ENCODE measurements at regions not wholly inside any gene's neighbourhood (a gene's known extent, or its start where the extent isn't known, plus 50 kb on each side); places are given as distances from the start of the nearest gene placed in this dataset.
A peak's percentile ranks its signal among the peaks of the same experiment; 100 is the strongest.

DNA sequence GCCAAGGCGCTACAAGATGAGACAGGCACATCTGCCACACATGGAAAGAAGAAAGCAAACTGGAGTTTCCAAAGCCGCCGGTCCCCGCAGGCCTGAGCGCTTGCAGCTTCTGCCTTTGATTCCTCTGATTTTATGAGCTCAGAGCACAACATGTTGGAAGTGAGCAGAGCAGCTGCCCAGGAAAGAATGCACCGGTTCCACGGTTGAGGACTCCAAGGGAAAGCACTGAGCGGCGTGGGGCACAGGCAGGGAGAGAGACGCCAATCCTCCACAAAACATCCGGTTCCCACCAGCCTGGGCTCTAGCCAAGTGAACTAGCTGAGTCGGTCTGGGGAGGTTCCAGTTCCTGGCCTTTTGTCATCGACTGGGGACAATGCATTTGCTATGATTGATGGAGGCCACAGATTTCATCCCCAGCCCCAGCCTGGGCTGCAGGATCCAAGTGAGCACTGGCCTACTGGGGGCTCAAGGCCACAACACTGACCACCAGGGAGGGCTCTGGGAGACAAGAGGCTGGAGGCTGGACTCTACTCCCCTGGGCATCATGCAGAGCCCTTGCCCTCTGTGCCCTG is 253.1 kb upstream of the IRF2BP2 start:
- Histone ChIP-seq H3K27ac (ENCODE audit: poor library complexity, severe bottlenecking) (no peak overlapping the region), H3K4me1 (ENCODE audit: insufficient read depth, poor library complexity, severe bottlenecking) (peaks cover 21% of the 10 kb centered on the region), H3K27me3 (ENCODE audit: insufficient read depth, poor library complexity, severe bottlenecking) (no peaks in the 10 kb centered on the region), H3K9me3 (ENCODE audit: severe bottlenecking) (no peaks in the 10 kb centered on the region), H3K36me3 (ENCODE audit: low read depth) (no peaks in the 10 kb centered on the region), H3K4me3 (ENCODE audit: severe bottlenecking) (no peak overlapping the region)
- DNase-seq (ENCODE audit: low spot score) (no peak), ATAC-seq (ENCODE audit: low read depth) (no peak)
- TF ChIP-seq, protein P1, sequence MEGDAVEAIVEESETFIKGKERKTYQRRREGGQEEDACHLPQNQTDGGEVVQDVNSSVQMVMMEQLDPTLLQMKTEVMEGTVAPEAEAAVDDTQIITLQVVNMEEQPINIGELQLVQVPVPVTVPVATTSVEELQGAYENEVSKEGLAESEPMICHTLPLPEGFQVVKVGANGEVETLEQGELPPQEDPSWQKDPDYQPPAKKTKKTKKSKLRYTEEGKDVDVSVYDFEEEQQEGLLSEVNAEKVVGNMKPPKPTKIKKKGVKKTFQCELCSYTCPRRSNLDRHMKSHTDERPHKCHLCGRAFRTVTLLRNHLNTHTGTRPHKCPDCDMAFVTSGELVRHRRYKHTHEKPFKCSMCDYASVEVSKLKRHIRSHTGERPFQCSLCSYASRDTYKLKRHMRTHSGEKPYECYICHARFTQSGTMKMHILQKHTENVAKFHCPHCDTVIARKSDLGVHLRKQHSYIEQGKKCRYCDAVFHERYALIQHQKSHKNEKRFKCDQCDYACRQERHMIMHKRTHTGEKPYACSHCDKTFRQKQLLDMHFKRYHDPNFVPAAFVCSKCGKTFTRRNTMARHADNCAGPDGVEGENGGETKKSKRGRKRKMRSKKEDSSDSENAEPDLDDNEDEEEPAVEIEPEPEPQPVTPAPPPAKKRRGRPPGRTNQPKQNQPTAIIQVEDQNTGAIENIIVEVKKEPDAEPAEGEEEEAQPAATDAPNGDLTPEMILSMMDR (IDR thresholded peaks at IDR 0.05; ENCODE audit: poor library complexity, severe bottlenecking) = no peak

DNA sequence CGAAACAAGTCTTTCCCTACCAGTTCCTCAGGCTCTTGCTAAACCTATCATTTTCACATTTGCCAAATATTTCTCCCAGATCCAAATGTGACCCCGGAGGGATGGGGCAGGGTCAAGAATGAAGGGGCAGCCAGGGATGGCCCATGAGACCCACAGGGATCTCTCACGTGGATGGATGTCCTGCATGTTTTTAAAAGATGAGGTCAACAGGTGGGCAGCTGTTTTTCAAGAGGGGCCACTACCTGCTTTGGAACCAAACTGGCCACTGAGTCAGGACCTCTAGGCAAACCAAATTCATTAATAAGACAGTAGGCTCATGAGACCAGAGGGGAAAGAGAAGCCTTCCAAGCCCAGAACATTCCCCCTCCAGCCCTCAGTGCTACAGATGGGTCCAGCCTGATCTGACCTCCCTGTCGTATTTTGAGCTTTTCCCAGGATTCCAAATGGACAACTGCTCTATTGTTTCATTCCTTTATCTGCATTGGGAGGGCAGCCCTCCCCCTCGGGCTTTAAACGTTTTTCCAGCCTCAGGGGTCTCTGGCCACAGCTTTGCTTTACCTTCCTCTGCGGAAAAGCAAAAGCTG is 252.5 kb upstream of the IRF2BP2 start:
- Histone ChIP-seq H3K4me1 (ENCODE audit: insufficient read depth, poor library complexity, severe bottlenecking) (peaks cover 21% of the 10 kb centered on the region), H3K27me3 (ENCODE audit: insufficient read depth, poor library complexity, severe bottlenecking) (no peaks in the 10 kb centered on the region), H3K36me3 (ENCODE audit: low read depth) (no peaks in the 10 kb centered on the region), H3K9me3 (ENCODE audit: severe bottlenecking) (no peaks in the 10 kb centered on the region), H3K27ac (ENCODE audit: poor library complexity, severe bottlenecking) (no peak overlapping the region), H3K4me3 (ENCODE audit: severe bottlenecking) (no peak overlapping the region)
- ATAC-seq (ENCODE audit: low read depth) (no peak), DNase-seq (ENCODE audit: low spot score) (no peak)
- TF ChIP-seq, protein P1 (IDR thresholded peaks at IDR 0.05; ENCODE audit: poor library complexity, severe bottlenecking) = no peak

DNA sequence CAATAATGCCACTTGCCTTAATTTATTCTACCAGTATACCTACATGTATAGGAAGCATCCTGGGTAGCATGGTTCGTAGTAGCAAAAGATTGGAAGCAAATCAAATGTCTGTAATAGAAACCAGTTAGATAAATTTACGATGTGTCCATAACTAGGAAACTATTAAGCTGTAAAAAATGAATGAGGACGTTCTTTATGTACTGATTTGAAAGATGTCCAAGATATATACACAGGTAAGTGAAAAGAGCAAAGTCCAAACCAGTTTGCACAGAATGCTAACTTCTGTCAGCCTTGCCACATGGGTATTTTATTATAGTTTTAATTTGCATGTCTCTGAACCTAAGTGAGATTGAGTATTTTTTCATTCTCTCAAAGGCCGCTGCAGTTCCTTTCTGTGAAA is 251.8 kb upstream of the IRF2BP2 start:
- Histone ChIP-seq H3K9me3 (ENCODE audit: severe bottlenecking) (no peaks in the 10 kb centered on the region), H3K27ac (ENCODE audit: poor library complexity, severe bottlenecking) (no peak overlapping the region), H3K36me3 (ENCODE audit: low read depth) (no peaks in the 10 kb centered on the region), H3K4me1 (ENCODE audit: insufficient read depth, poor library complexity, severe bottlenecking) (peaks cover 21% of the 10 kb centered on the region), H3K27me3 (ENCODE audit: insufficient read depth, poor library complexity, severe bottlenecking) (no peaks in the 10 kb centered on the region), H3K4me3 (ENCODE audit: severe bottlenecking) (no peak overlapping the region)
- TF ChIP-seq, protein P1 (IDR thresholded peaks at IDR 0.05; ENCODE audit: poor library complexity, severe bottlenecking) = no peak
- no peak for ATAC-seq (ENCODE audit: low read depth)
- DNase-seq (ENCODE audit: low spot score) = no peak

DNA sequence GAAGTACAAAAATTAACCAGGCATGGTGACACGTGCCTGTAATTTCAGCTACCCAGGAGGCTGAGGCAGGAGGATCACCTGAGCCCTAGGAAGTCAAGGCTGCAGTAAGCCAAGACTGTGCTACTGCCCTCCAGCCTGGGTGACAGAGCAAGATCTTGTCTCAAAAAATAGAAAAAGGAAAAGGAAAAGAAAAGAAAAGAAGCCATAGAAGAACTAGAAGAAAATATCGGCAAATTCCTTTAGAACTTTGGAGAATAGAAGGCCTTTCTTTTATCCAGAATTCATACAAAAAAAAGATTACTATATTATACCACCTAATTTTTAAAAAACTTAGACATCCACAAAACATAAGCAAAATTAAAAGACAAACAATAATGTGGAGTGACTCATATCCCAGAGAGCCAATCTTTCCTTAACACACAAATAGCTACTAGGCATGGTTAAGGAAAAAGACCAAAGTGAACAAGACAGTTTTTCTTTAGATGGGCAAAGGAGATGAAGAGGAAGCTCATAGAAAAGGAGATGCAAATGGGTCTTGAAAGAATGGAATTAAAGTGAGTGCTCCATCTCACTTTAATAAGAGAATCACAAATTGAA is 251.1 kb upstream of the IRF2BP2 start:
- H3K9me3 ChIP-seq (ENCODE audit: severe bottlenecking) = no peaks in the 10 kb centered on the region
- H3K27me3 ChIP-seq (ENCODE audit: insufficient read depth, poor library complexity, severe bottlenecking) = no peaks in the 10 kb centered on the region
- TF ChIP-seq, protein P1 (IDR thresholded peaks at IDR 0.05; ENCODE audit: poor library complexity, severe bottlenecking) = no peak
- ATAC-seq (ENCODE audit: low read depth) (no peak), DNase-seq (ENCODE audit: low spot score) (no peak)
- H3K27ac ChIP-seq (ENCODE audit: poor library complexity, severe bottlenecking) = no peak overlapping the region
- no peak overlapping the region for H3K4me3 ChIP-seq (ENCODE audit: severe bottlenecking)
- peaks cover 17% of the 10 kb centered on the region for H3K4me1 ChIP-seq (ENCODE audit: insufficient read depth, poor library complexity, severe bottlenecking)
- H3K36me3 ChIP-seq (ENCODE audit: low read depth) = no peaks in the 10 kb centered on the region

DNA sequence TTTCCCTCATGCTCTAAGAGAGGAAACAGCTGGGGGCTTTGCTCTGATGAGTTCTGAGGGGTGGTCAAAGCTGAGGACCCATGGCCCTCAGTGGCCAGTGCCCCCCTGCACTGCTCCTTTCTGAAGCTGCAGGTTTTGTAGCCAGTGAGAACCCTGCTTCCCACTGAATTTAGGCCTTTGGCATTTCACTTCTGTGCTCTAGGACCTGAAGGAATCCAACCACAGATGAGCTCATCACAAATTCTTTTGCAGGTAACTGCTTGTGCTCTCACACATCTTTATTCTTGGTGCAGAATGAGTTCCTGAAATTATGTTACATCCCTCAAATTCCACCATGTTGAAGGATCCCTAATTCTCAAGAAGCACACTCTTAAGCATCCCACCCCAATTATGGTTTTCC is 248.7 kb upstream of the IRF2BP2 start:
- no peaks in the 10 kb centered on the region for H3K9me3 ChIP-seq (ENCODE audit: severe bottlenecking)
- H3K27ac ChIP-seq (ENCODE audit: poor library complexity, severe bottlenecking) = no peak overlapping the region
- ATAC-seq (ENCODE audit: low read depth) (peak; percentile 58; the same call in 2 of the 3 replicates), DNase-seq (ENCODE audit: low spot score) (no peak)
- TF ChIP-seq, protein P1 (IDR thresholded peaks at IDR 0.05; ENCODE audit: poor library complexity, severe bottlenecking) = no peak
- no peaks in the 10 kb centered on the region for H3K36me3 ChIP-seq (ENCODE audit: low read depth)
- H3K4me1 ChIP-seq (ENCODE audit: insufficient read depth, poor library complexity, severe bottlenecking) = peaks cover 17% of the 10 kb centered on the region
- H3K27me3 ChIP-seq (ENCODE audit: insufficient read depth, poor library complexity, severe bottlenecking) = no peaks in the 10 kb centered on the region
- H3K4me3 ChIP-seq (ENCODE audit: severe bottlenecking) = no peak overlapping the region
